ENCODE measurements at regions not wholly inside any gene's neighbourhood (a gene's known extent, or its start where the extent isn't known, plus 50 kb on each side); places are given as distances from the start of the nearest gene placed in this dataset.
A peak's percentile ranks its signal among the peaks of the same experiment; 100 is the strongest.

- H3K36me3 ChIP-seq (ENCODE audit: insufficient read depth, low read length, poor library complexity, severe bottlenecking): no peaks in the 10 kb centered on the region
- intact Hi-C loops (cut with micrococcal nuclease; ENCODE audit: unreplicated experiment): no loop called here
- TF ChIP-seq CTCF (conservative IDR thresholded peaks at IDR 0.05; ENCODE audit: low read depth, low read length) (no peak), EZH2 (IDR thresholded peaks at IDR 0.05; ENCODE audit: borderline replicate concordance, low read depth, low read length, poor library complexity, severe bottlenecking) (no peak)
These were observed 201.8 kb upstream of the TPM1 start for GRCh38 chr15:62840526-62841268.

GRCh38 chr15:62841269-62841628, 201.3 kb upstream of the TPM1 start:
- Histone ChIP-seq H3K9me3 (ENCODE audit: low read depth, low read length, poor library complexity, severe bottlenecking) (no peaks in the 10 kb centered on the region), H3K4me1 (ENCODE audit: insufficient read depth, low read length, poor library complexity, severe bottlenecking) (no peaks in the 10 kb centered on the region), H3K27me3 (replicated peaks; ENCODE audit: insufficient read depth, low read depth, low read length, poor library complexity) (no peaks in the 10 kb centered on the region), H3K4me3 (ENCODE audit: low read depth, low read length, poor library complexity, severe bottlenecking) (no peak overlapping the region), H3K27ac (ENCODE audit: low read depth, low read length, poor library complexity, severe bottlenecking) (no peak overlapping the region), H3K36me3 (ENCODE audit: insufficient read depth, low read length, poor library complexity, severe bottlenecking) (no peaks in the 10 kb centered on the region)
- BruUV-seq (replicated peaks): no TSS peak
- ChIA-PET CTCF (no interaction called here), POLR2A (ENCODE audit: low non-redundant PET) (interaction anchor here (0.6 kb wide), 2 partner anchors 23 to 77 kb away, joined by 3 to 18 read pairs; no protein-coding TSS in a partner anchor)
- no peak for TF ChIP-seq CTCF (conservative IDR thresholded peaks at IDR 0.05; ENCODE audit: low read depth, low read length)
- TF ChIP-seq EZH2 (IDR thresholded peaks at IDR 0.05; ENCODE audit: borderline replicate concordance, low read depth, low read length, poor library complexity, severe bottlenecking): no peak
- intact Hi-C loops (cut with micrococcal nuclease; ENCODE audit: unreplicated experiment): no loop called here
- peak; percentile 12 for DNase-seq (ENCODE audit: low spot score)

More at GRCh38 chr15:62840526-62841268, 201.8 kb upstream of the TPM1 start:
- Histone ChIP-seq H3K9me3 (ENCODE audit: low read depth, low read length, poor library complexity, severe bottlenecking) (no peaks in the 10 kb centered on the region), H3K27ac (ENCODE audit: low read depth, low read length, poor library complexity, severe bottlenecking) (no peak overlapping the region), H3K4me3 (ENCODE audit: low read depth, low read length, poor library complexity, severe bottlenecking) (no peak overlapping the region), H3K4me1 (ENCODE audit: insufficient read depth, low read length, poor library complexity, severe bottlenecking) (no peaks in the 10 kb centered on the region), H3K27me3 (replicated peaks; ENCODE audit: insufficient read depth, low read depth, low read length, poor library complexity) (no peaks in the 10 kb centered on the region)
- POLR2A ChIA-PET (ENCODE audit: low non-redundant PET): interaction anchor here (0.6 kb wide), 2 partner anchors 23 to 77 kb away, joined by 3 to 18 read pairs; no protein-coding TSS in a partner anchor
- CTCF ChIA-PET: no interaction called here
- no TSS peak for BruUV-seq (replicated peaks)
- DNase-seq (ENCODE audit: low spot score): no peak

GRCh38 chr15:62841891-62842559, 200.5 kb upstream of the TPM1 start:
- H3K36me3 ChIP-seq (ENCODE audit: insufficient read depth, low read length, poor library complexity, severe bottlenecking): no peaks in the 10 kb centered on the region
- no peaks in the 10 kb centered on the region for H3K27me3 ChIP-seq (replicated peaks; ENCODE audit: insufficient read depth, low read depth, low read length, poor library complexity)
- H3K9me3 ChIP-seq (ENCODE audit: low read depth, low read length, poor library complexity, severe bottlenecking): no peaks in the 10 kb centered on the region
- BruUV-seq (replicated peaks): no TSS peak
- DNase-seq (ENCODE audit: low spot score): no peak
- H3K27ac ChIP-seq (ENCODE audit: low read depth, low read length, poor library complexity, severe bottlenecking): no peak overlapping the region
- intact Hi-C loops (cut with micrococcal nuclease; ENCODE audit: unreplicated experiment): no loop called here
- no peak overlapping the region for H3K4me3 ChIP-seq (ENCODE audit: low read depth, low read length, poor library complexity, severe bottlenecking)
- CTCF ChIA-PET: no interaction called here
- POLR2A ChIA-PET (ENCODE audit: low non-redundant PET): no interaction called here
- no peaks in the 10 kb centered on the region for H3K4me1 ChIP-seq (ENCODE audit: insufficient read depth, low read length, poor library complexity, severe bottlenecking)
- no peak for TF ChIP-seq CTCF (conservative IDR thresholded peaks at IDR 0.05; ENCODE audit: low read depth, low read length)
- no peak for TF ChIP-seq EZH2 (IDR thresholded peaks at IDR 0.05; ENCODE audit: borderline replicate concordance, low read depth, low read length, poor library complexity, severe bottlenecking)

Measured in A673 (cell line).